K562 (cell line): ENCODE measurements at regions not wholly inside any gene's neighbourhood (a gene's known extent, or its start where the extent isn't known, plus 50 kb on each side); places are given as distances from the start of the nearest gene placed in this dataset.

Experiments
- KLF6 ChIP-seq: fragments of 250-450 bp; sonication (Bioruptor Pico); IDR thresholded peaks from 2 replicates; pipeline ENCODE4 v1.4.0; 2020; ENCODE audit warnings: mild to moderate bottlenecking, moderate library complexity, borderline replicate concordance
- RAD51 ChIP-seq: fragments of 450-650 bp; IDR thresholded peaks from 2 replicates; pipeline ENCODE4 v1.7.1; 2016; ENCODE audit warnings: low read depth, mild to moderate bottlenecking, borderline replicate concordance
- TEAD4 ChIP-seq, 2 experiments: sonication (generic) in 1 of 2; formaldehyde crosslinking in 1 of 2; IDR thresholded peaks; 2 replicates each; pipeline versions ENCODE4 v1.6.1 to v1.8.0; 2012 to 2022; ENCODE audit warnings: borderline replicate concordance in 1 of 2, inconsistent platforms in 1 of 2, low read length in 1 of 2, mild to moderate bottlenecking in 1 of 2, missing genetic modification reagents in 1 of 2

DNA sequence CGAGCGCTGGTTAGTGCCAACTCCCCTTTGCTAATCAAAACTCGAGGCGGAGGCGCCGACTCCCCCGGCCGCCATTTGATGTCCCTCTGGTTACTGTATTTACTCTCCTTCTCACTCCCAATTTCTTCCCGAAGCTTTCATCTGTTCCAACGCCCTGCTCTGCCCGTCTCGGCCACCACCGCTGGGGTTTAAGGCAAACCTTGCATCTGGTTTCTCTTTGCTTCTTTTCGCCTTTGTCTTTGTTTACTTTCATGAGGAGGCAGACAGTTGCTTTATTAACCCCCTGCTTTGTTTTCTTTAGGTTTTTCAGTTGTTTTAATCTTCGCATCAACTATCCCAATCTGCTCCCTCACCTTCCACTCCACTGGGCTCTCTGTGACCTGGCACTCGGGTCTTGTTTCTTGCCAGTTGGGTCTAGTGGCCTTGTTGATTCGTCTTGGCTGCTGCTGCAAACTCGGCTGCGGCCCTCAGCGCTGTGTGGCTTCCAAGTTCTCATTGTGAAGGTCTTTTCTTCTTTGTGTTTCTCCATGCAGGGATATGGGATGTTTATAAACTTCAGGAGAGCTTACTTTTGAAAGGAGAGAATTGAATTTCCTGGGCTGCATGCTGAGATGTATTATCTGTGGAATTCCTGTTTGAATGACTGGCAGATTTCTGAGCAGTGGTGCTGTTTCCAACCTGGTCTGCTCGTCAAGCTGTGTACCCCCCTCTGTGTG is 155.1 kb downstream of the CDC5L start:
- TF ChIP-seq TEAD4 (IDR thresholded peaks at IDR 0.05; ENCODE audit: low read length) (no peak), TEAD4 (CRISPR knock-in tag; IDR thresholded peaks at IDR 0.05; ENCODE audit: borderline replicate concordance) (no peak), RAD51 (no peak), KLF6 (CRISPR knock-in tag) (no peak)
